Coronary artery (tissue), 2 donors: ENCODE measurements at regions not wholly inside any gene's neighbourhood (a gene's known extent, or its start where the extent isn't known, plus 50 kb on each side); places are given as distances from the start of the nearest gene placed in this dataset.

ENCODE experiments used
- DNase-seq: peaks from one replicate; pipeline ENCODE4 v3.0.0-alpha.2; 2017; ENCODE audit warnings: low spot score
- H3K27ac ChIP-seq, 2 donors: fragments of 200-600 bp; sonication (generic); one replicate each; pipeline ENCODE4 v1.5.1; 2016 to 2019
- H3K4me3 ChIP-seq: fragments of 200-600 bp; sonication (generic); 2 replicates; pipeline ENCODE4 v1.5.1; 2016; ENCODE audit warnings: mild to moderate bottlenecking, moderate library complexity
- CTCF ChIP-seq: fragments of 200-600 bp; sonication (generic); IDR thresholded peaks from one replicate; pipeline ENCODE4 v1.5.1; 2019; ENCODE audit warnings: antibody characterized with exemption

- H3K4me3 ChIP-seq, result no peak overlapping the region
- no peak overlapping the region for H3K27ac ChIP-seq
- TF ChIP-seq CTCF, result no peak
- no peak for DNase-seq
Observed at GRCh38 chr17:73831699-73832098, 187.5 kb upstream of the SDK2 start.

GRCh38 chr17:73833775-73834488 is 189.7 kb upstream of the SDK2 start:
- TF ChIP-seq CTCF, result no peak
- DNase-seq, result no peak
- Histone ChIP-seq H3K27ac (no peak overlapping the region), H3K4me3 (no peak overlapping the region)

GRCh38 chr17:73834684-73835343 is 190.6 kb upstream of the SDK2 start:
- Histone ChIP-seq H3K27ac (no peak overlapping the region), H3K4me3 (no peak overlapping the region)
- TF ChIP-seq CTCF, result no peak
- no peak for DNase-seq

GRCh38 chr17:73835605-73836004 is 191.4 kb upstream of the SDK2 start:
- no peak for TF ChIP-seq CTCF
- H3K4me3 ChIP-seq, result no peak overlapping the region
- H3K27ac ChIP-seq, result no peak overlapping the region
- DNase-seq, result no peak

GRCh38 chr17:73838815-73839214 is 194.6 kb upstream of the SDK2 start:
- no peak overlapping the region for H3K4me3 ChIP-seq
- H3K27ac ChIP-seq, result no peak overlapping the region
- no peak for DNase-seq
- TF ChIP-seq CTCF, result no peak

- Histone ChIP-seq H3K4me3 (no peak overlapping the region), H3K27ac (no peak overlapping the region)
- no peak for TF ChIP-seq CTCF
- DNase-seq, result no peak
Observed at GRCh38 chr17:73840829-73841228, 196.6 kb upstream of the SDK2 start.
